ENCODE measurements at regions not wholly inside any gene's neighbourhood (a gene's known extent, or its start where the extent isn't known, plus 50 kb on each side); places are given as distances from the start of the nearest gene placed in this dataset.

DNA sequence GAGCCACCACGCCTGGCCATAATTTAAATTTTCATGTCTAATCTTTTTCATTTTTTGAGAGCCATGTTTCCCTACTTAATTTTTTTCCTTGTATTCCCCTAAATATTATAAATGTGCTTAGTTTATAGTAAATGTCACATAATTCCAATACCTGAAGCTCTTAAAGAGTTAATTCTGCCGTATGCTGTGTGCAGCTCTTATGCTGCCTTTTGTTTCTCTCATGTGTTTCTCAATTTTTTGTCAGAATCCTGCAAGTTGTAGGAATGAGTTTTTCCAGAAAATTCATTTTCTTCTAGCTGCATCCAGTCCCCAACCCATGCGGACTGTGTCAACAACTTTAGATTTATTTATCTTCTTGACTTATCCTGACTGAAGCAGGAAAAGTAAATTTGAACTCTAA is 90.9 kb upstream of the ROBO2 start:
- Histone ChIP-seq H3K4me3 (ENCODE audit: low read depth in 1 of 2, low read length in 2 of 2) (no peak overlapping the region), H3K9me3 (ENCODE audit: control insufficient read depth in 1 of 2, low read length in 2 of 2) (no peaks in the 10 kb centered on the region), H3K4me1 (ENCODE audit: control insufficient read depth in 1 of 2, insufficient read depth in 2 of 2, low read length in 2 of 2) (no peaks in the 10 kb centered on the region), H3K27me3 (ENCODE audit: low read depth, low read length) (no peaks in the 10 kb centered on the region), H3K36me3 (ENCODE audit: control insufficient read depth in 1 of 2, insufficient read depth in 2 of 2, low read length in 2 of 2) (no peaks in the 10 kb centered on the region), H3K27ac (ENCODE audit: low read length) (no peak overlapping the region)

DNA sequence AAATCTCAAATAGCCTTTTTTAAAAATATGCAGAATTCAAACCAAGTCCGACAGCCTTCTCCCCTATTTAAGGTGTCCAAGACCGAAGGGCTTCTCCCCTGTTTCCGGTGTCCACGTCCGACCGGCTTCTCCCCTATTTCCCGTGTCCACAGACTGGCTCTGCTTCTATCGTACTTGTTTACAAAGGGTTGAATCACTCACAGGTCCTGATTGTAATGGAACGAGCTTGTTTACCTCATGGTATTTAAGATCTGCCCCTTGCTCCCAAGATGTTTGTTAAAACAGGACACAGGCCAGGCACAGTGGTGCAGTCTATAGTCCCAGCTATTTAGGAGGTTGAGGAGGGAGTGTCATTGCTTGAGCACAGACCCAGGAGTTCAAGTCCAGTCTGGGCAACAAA is 90.4 kb upstream of the ROBO2 start:
- Histone ChIP-seq H3K4me3 (ENCODE audit: low read depth in 1 of 2, low read length in 2 of 2) (no peak overlapping the region), H3K9me3 (ENCODE audit: control insufficient read depth in 1 of 2, low read length in 2 of 2) (no peaks in the 10 kb centered on the region), H3K4me1 (ENCODE audit: control insufficient read depth in 1 of 2, insufficient read depth in 2 of 2, low read length in 2 of 2) (no peaks in the 10 kb centered on the region), H3K27me3 (ENCODE audit: low read depth, low read length) (no peaks in the 10 kb centered on the region), H3K36me3 (ENCODE audit: control insufficient read depth in 1 of 2, insufficient read depth in 2 of 2, low read length in 2 of 2) (no peaks in the 10 kb centered on the region), H3K27ac (ENCODE audit: low read length) (no peak overlapping the region)

DNA sequence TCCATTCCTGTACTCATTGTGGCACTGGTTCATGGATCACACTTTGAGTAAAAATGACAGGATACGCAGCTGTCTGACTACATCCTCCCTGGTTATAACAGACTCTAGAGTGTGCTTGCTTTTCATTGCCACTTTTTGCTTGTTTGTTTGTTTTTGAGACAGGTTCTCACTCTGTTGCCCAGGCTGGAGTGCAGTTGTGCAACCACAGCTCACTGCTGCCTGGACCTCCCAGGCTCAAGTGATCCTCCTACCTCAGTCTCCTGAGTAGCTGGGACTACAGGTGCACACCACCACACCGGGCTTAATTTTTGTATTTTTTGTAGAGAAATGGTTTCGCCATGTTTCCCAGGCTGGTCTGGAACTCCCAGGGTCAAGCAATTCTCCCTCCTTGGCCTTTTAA is 89.3 kb upstream of the ROBO2 start:
- H3K4me3 ChIP-seq (ENCODE audit: low read depth in 1 of 2, low read length in 2 of 2): no peak overlapping the region
- no peaks in the 10 kb centered on the region for H3K27me3 ChIP-seq (ENCODE audit: low read depth, low read length)
- no peaks in the 10 kb centered on the region for H3K4me1 ChIP-seq (ENCODE audit: control insufficient read depth in 1 of 2, insufficient read depth in 2 of 2, low read length in 2 of 2)
- no peaks in the 10 kb centered on the region for H3K36me3 ChIP-seq (ENCODE audit: control insufficient read depth in 1 of 2, insufficient read depth in 2 of 2, low read length in 2 of 2)
- H3K9me3 ChIP-seq (ENCODE audit: control insufficient read depth in 1 of 2, low read length in 2 of 2): no peaks in the 10 kb centered on the region
- H3K27ac ChIP-seq (ENCODE audit: low read length): no peak overlapping the region

DNA sequence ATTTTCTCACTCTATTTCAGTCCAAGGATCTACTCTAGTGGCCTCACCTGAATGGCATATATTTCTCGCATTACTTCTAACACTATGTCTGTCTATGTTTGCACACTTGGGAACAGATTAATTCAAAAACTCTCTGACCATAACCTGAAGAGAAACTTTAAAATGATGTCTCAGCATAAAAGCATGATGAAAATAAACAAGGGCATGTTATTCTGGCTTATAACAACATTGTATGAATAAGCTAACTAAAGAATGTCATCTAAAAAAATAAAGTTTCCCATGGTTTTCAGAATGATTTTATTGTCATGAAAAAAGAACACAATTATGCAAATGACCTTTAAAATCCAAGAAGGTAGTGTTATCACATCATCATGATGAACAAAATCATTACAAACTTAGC is 85.5 kb upstream of the ROBO2 start:
- Histone ChIP-seq H3K4me3 (ENCODE audit: low read depth in 1 of 2, low read length in 2 of 2) (no peak overlapping the region), H3K9me3 (ENCODE audit: control insufficient read depth in 1 of 2, low read length in 2 of 2) (no peaks in the 10 kb centered on the region), H3K4me1 (ENCODE audit: control insufficient read depth in 1 of 2, insufficient read depth in 2 of 2, low read length in 2 of 2) (no peaks in the 10 kb centered on the region), H3K27me3 (ENCODE audit: low read depth, low read length) (no peaks in the 10 kb centered on the region), H3K27ac (ENCODE audit: low read length) (no peak overlapping the region), H3K36me3 (ENCODE audit: control insufficient read depth in 1 of 2, insufficient read depth in 2 of 2, low read length in 2 of 2) (no peaks in the 10 kb centered on the region)

DNA sequence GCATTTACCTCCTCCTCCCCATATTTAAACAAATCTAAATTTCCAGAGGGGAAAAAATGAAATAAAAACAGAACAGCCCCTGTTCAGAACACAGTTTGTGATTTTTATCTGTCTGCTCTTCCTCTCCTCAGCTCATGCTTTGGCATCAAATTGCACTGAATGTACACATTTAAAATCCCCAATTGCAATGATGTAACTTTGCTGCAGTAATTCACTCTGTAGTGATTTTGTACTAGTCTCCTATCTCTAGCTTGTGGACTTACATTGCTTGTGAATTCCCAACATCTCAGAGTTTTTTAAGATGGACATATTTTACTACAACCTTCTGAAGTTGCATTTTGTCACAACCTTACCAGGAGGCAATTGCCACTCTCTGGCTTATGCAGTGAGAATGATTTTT is 81.6 kb upstream of the ROBO2 start:
- Histone ChIP-seq H3K9me3 (ENCODE audit: control insufficient read depth in 1 of 2, low read length in 2 of 2) (no peaks in the 10 kb centered on the region), H3K27me3 (ENCODE audit: low read depth, low read length) (no peaks in the 10 kb centered on the region), H3K4me3 (ENCODE audit: low read depth in 1 of 2, low read length in 2 of 2) (no peak overlapping the region), H3K27ac (ENCODE audit: low read length) (no peak overlapping the region), H3K36me3 (ENCODE audit: control insufficient read depth in 1 of 2, insufficient read depth in 2 of 2, low read length in 2 of 2) (no peaks in the 10 kb centered on the region), H3K4me1 (ENCODE audit: control insufficient read depth in 1 of 2, insufficient read depth in 2 of 2, low read length in 2 of 2) (no peaks in the 10 kb centered on the region)

DNA sequence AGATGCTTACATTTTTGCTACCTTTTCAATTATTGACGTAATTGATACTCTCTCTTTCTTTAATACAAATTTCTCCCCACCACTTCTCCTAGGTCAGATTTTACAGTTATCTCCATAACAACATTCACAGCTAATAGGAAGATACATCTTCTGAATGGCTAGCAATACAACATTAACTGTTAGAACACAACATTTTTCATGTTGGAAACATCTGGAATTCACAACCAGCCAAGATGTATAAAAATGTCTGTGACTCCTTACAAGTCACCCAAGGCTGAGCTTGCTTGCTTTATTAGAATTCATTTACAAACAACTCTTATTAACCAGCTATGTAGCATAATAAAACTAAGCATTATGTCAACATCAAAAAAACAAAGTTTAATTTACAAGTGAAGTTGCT is 81.0 kb upstream of the ROBO2 start:
- no peak overlapping the region for H3K4me3 ChIP-seq (ENCODE audit: low read depth in 1 of 2, low read length in 2 of 2)

DNA sequence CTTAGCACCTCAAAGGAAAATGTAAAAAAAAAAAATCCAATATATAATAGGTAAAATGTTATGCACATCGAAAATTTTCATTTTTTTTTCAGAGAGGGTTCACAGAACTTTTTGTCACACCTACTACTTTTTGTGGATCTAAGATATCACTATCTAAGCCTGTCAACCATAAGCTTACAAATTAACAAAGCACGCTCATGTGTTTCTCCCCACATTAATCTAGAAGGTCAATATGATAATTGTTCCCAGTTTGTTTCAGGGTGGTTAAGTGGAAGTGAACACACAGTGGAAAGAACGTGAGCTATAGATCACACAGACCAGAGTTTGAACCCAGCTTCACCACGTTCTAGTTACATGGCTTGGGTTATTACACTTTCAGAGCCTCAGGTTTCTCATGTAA is 78.6 kb upstream of the ROBO2 start:
- Histone ChIP-seq H3K27ac (ENCODE audit: low read length) (no peak overlapping the region), H3K27me3 (ENCODE audit: low read depth, low read length) (no peaks in the 10 kb centered on the region), H3K4me3 (ENCODE audit: low read depth in 1 of 2, low read length in 2 of 2) (no peak overlapping the region), H3K4me1 (ENCODE audit: control insufficient read depth in 1 of 2, insufficient read depth in 2 of 2, low read length in 2 of 2) (no peaks in the 10 kb centered on the region), H3K36me3 (ENCODE audit: control insufficient read depth in 1 of 2, insufficient read depth in 2 of 2, low read length in 2 of 2) (no peaks in the 10 kb centered on the region), H3K9me3 (ENCODE audit: control insufficient read depth in 1 of 2, low read length in 2 of 2) (no peaks in the 10 kb centered on the region)

More for the DNA sequence above, 81.0 kb upstream of the ROBO2 start:
- Histone ChIP-seq H3K9me3 (ENCODE audit: control insufficient read depth in 1 of 2, low read length in 2 of 2) (no peaks in the 10 kb centered on the region), H3K27me3 (ENCODE audit: low read depth, low read length) (no peaks in the 10 kb centered on the region), H3K36me3 (ENCODE audit: control insufficient read depth in 1 of 2, insufficient read depth in 2 of 2, low read length in 2 of 2) (no peaks in the 10 kb centered on the region), H3K27ac (ENCODE audit: low read length) (no peak overlapping the region), H3K4me1 (ENCODE audit: control insufficient read depth in 1 of 2, insufficient read depth in 2 of 2, low read length in 2 of 2) (no peaks in the 10 kb centered on the region)

DNA sequence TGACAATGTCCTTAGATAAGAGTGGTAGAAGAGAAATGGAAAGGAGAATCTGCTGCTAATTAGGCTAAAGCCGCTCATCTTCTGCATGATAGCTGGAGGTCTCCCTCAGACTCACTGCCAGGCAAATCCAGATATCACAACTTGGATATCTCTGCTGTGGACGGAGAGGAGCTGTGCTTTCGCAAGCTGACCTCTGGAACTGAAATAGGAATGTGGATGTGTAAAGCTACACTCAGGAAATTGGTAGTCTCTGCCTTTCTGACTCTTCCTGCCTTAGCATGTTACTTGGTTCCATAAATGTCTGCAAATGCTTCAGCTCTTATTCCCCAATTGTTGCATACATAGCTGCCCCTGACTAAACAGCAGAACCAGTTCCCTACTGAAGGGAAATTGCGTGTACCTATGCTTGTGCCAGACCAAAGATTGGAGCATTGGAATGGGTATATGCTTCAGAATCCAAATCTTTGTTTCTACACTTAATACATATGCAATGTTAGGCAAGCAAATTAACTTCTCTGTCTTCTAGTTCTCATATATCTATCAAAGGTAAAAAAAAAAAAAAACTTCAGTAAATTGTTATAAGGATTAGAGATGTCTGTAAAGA is 74.7 kb upstream of the ROBO2 start:
- Histone ChIP-seq H3K36me3 (ENCODE audit: control insufficient read depth in 1 of 2, insufficient read depth in 2 of 2, low read length in 2 of 2) (no peaks in the 10 kb centered on the region), H3K27me3 (ENCODE audit: low read depth, low read length) (no peaks in the 10 kb centered on the region), H3K4me3 (ENCODE audit: low read depth in 1 of 2, low read length in 2 of 2) (no peak overlapping the region), H3K4me1 (ENCODE audit: control insufficient read depth in 1 of 2, insufficient read depth in 2 of 2, low read length in 2 of 2) (no peaks in the 10 kb centered on the region), H3K27ac (ENCODE audit: low read length) (no peak overlapping the region), H3K9me3 (ENCODE audit: control insufficient read depth in 1 of 2, low read length in 2 of 2) (no peaks in the 10 kb centered on the region)

DNA sequence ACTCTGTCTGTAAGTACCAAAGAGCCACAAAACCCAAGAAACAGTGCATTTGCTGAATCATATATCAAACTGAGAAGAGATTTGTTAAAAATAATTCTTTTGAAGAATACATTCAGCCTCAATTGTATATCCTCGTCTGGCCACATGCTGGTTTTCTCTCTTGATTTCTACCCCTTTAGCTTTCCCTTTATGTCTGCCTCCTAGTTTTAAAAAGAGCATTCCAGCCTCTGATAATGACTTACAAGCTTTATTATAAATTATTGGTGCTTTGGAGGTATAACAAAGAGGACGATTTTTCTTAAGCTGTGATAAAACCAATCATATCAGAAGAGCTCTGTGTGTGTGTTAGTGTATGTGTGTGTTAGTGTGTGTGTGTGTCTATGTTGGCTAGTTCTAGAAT is 70.4 kb upstream of the ROBO2 start:
- Histone ChIP-seq H3K27me3 (ENCODE audit: low read depth, low read length) (no peaks in the 10 kb centered on the region), H3K4me3 (ENCODE audit: low read depth in 1 of 2, low read length in 2 of 2) (no peak overlapping the region), H3K36me3 (ENCODE audit: control insufficient read depth in 1 of 2, insufficient read depth in 2 of 2, low read length in 2 of 2) (no peaks in the 10 kb centered on the region), H3K9me3 (ENCODE audit: control insufficient read depth in 1 of 2, low read length in 2 of 2) (no peaks in the 10 kb centered on the region), H3K27ac (ENCODE audit: low read length) (no peak overlapping the region), H3K4me1 (ENCODE audit: control insufficient read depth in 1 of 2, insufficient read depth in 2 of 2, low read length in 2 of 2) (no peaks in the 10 kb centered on the region)

DNA sequence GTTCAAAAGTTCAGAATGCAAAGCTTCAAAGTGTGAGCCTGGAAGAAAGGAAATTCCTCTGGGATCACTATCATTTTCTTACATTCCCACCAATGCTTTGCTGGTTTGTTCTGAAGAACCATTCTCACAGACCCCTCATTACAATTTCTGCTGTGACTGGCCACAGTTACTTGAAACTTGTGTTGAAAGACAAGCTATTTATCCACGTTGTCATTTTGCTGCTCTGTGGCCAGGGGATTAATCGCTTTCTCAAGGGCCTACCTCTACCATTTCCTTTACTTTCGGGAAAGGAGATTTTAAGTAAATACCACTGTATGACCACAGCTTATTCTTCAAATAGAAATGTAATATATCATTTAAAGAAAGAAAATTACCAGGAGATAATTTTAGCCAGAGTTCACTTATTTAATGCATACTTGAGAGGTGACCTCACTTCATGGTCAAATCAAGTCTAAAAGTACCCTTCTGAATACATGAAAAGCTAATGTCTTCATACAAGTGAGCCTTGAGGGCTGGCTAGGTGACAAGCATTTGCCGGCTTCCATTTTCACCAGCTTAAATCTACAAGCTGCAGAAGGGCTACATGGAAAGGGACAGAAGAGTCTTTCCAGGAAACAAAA is 69.8 kb upstream of the ROBO2 start:
- Histone ChIP-seq H3K27ac (ENCODE audit: low read length) (no peak overlapping the region), H3K9me3 (ENCODE audit: control insufficient read depth in 1 of 2, low read length in 2 of 2) (no peaks in the 10 kb centered on the region), H3K4me1 (ENCODE audit: control insufficient read depth in 1 of 2, insufficient read depth in 2 of 2, low read length in 2 of 2) (no peaks in the 10 kb centered on the region), H3K36me3 (ENCODE audit: control insufficient read depth in 1 of 2, insufficient read depth in 2 of 2, low read length in 2 of 2) (no peaks in the 10 kb centered on the region), H3K27me3 (ENCODE audit: low read depth, low read length) (no peaks in the 10 kb centered on the region), H3K4me3 (ENCODE audit: low read depth in 1 of 2, low read length in 2 of 2) (no peak overlapping the region)

DNA sequence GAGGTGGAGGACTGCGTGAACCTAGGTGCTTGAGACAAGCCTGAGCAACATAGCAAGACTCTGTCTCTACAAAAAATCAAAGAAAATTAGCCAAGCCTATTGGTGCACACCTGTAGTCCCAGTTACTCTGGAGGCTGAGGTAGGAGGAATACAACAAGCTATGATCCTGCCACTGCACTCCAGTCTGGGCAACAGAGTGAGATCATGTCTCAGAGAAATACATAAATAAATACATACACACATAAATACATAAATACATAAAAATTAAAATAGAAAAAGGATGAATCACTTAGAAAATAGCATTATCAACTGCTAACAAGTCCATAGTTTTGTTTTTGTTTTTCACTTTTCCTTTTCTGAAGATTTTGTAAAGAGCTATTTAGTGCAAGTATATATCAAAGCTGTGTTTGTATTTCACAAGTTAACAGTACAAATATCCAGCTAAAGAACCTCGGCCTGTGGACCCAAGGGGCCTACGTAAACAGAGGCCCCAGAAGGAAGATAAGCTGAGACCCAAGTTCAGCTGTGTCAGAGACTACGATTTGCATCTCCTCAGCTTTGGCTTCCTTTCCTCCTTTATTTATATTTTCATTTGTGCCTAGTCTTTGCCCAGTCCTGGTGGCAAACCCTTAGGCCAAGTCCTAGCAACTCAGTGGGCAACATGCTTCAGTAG is 67.1 kb upstream of the ROBO2 start:
- Histone ChIP-seq H3K27ac (ENCODE audit: low read length) (no peak overlapping the region), H3K27me3 (ENCODE audit: low read depth, low read length) (no peaks in the 10 kb centered on the region), H3K4me3 (ENCODE audit: low read depth in 1 of 2, low read length in 2 of 2) (no peak overlapping the region), H3K36me3 (ENCODE audit: control insufficient read depth in 1 of 2, insufficient read depth in 2 of 2, low read length in 2 of 2) (no peaks in the 10 kb centered on the region), H3K4me1 (ENCODE audit: control insufficient read depth in 1 of 2, insufficient read depth in 2 of 2, low read length in 2 of 2) (no peaks in the 10 kb centered on the region), H3K9me3 (ENCODE audit: control insufficient read depth in 1 of 2, low read length in 2 of 2) (no peaks in the 10 kb centered on the region)

DNA sequence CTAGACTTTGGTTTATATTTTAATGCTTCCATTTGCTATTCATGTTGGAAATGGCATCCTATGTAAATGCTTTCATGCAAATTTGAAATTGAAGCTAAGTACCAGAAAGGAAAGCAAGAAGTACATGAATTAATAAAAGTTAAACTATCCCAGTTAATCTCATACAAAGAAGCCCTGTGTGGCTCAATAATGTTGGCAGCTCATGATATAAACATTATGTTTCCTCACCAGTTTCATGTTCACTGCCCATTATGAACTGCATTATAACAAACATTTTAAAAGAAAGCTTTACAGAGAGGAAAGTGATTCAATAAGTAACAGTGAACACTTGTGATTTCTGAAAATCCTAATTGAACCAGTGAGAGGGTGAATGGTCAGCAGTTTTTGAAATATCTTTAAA is 62.9 kb upstream of the ROBO2 start:
- Histone ChIP-seq H3K36me3 (ENCODE audit: control insufficient read depth in 1 of 2, insufficient read depth in 2 of 2, low read length in 2 of 2) (no peaks in the 10 kb centered on the region), H3K4me3 (ENCODE audit: low read depth in 1 of 2, low read length in 2 of 2) (no peak overlapping the region), H3K27ac (ENCODE audit: low read length) (no peak overlapping the region), H3K9me3 (ENCODE audit: control insufficient read depth in 1 of 2, low read length in 2 of 2) (no peaks in the 10 kb centered on the region), H3K4me1 (ENCODE audit: control insufficient read depth in 1 of 2, insufficient read depth in 2 of 2, low read length in 2 of 2) (no peaks in the 10 kb centered on the region), H3K27me3 (ENCODE audit: low read depth, low read length) (no peaks in the 10 kb centered on the region)
